ENCODE measurements at regions not wholly inside any gene's neighbourhood (a gene's known extent, or its start where the extent isn't known, plus 50 kb on each side); places are given as distances from the start of the nearest gene placed in this dataset.

DNA sequence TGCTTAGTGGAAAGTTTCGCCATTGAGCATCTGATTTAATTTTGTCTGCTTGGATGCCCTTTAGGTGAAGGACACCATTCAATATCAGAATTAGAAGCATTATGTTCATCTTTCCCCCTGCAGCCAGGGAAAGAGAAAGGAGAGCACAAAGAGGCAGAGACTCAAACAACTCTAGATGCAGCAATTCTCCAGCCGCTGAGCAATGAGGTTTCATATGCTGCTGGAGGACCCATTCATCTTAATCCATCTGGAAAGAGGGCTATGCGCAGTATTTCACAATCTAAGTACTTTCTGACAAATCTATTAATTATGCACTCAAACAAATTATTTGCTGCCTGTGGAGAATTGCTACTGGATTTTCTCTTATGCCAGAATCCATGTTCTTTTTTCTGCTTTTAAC is 527.0 kb upstream of the TUSC1 start:
- TF ChIP-seq, protein P1, sequence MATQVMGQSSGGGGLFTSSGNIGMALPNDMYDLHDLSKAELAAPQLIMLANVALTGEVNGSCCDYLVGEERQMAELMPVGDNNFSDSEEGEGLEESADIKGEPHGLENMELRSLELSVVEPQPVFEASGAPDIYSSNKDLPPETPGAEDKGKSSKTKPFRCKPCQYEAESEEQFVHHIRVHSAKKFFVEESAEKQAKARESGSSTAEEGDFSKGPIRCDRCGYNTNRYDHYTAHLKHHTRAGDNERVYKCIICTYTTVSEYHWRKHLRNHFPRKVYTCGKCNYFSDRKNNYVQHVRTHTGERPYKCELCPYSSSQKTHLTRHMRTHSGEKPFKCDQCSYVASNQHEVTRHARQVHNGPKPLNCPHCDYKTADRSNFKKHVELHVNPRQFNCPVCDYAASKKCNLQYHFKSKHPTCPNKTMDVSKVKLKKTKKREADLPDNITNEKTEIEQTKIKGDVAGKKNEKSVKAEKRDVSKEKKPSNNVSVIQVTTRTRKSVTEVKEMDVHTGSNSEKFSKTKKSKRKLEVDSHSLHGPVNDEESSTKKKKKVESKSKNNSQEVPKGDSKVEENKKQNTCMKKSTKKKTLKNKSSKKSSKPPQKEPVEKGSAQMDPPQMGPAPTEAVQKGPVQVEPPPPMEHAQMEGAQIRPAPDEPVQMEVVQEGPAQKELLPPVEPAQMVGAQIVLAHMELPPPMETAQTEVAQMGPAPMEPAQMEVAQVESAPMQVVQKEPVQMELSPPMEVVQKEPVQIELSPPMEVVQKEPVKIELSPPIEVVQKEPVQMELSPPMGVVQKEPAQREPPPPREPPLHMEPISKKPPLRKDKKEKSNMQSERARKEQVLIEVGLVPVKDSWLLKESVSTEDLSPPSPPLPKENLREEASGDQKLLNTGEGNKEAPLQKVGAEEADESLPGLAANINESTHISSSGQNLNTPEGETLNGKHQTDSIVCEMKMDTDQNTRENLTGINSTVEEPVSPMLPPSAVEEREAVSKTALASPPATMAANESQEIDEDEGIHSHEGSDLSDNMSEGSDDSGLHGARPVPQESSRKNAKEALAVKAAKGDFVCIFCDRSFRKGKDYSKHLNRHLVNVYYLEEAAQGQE (IDR thresholded peaks at IDR 0.05; ENCODE audit: insufficient read depth in 1 of 2, low read depth in 2 of 2, low read length in 1 of 2) = no peak
- TF ChIP-seq SIN3A (IDR thresholded peaks at IDR 0.05; ENCODE audit: borderline replicate concordance, insufficient read depth, low read depth, low read length) = no peak
- TF ChIP-seq, protein P2, sequence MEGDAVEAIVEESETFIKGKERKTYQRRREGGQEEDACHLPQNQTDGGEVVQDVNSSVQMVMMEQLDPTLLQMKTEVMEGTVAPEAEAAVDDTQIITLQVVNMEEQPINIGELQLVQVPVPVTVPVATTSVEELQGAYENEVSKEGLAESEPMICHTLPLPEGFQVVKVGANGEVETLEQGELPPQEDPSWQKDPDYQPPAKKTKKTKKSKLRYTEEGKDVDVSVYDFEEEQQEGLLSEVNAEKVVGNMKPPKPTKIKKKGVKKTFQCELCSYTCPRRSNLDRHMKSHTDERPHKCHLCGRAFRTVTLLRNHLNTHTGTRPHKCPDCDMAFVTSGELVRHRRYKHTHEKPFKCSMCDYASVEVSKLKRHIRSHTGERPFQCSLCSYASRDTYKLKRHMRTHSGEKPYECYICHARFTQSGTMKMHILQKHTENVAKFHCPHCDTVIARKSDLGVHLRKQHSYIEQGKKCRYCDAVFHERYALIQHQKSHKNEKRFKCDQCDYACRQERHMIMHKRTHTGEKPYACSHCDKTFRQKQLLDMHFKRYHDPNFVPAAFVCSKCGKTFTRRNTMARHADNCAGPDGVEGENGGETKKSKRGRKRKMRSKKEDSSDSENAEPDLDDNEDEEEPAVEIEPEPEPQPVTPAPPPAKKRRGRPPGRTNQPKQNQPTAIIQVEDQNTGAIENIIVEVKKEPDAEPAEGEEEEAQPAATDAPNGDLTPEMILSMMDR (IDR thresholded peaks at IDR 0.05) = no peak
- no peak for TF ChIP-seq TCF7L2 (IDR thresholded peaks at IDR 0.05; ENCODE audit: low read depth, low read length)
- no peak for TF ChIP-seq POLR2AphosphoS5 (IDR thresholded peaks at IDR 0.05; ENCODE audit: low read depth, low read length)
- no peaks in the 10 kb centered on the region for H3K27me3 ChIP-seq (ENCODE audit: control insufficient read depth, insufficient read depth, low read length)
- CTCF ChIA-PET = no interaction called here
- ATAC-seq (no peak), DNase-seq (ENCODE audit: low read depth, low spot score) (no peak)
- no TSS peak for BruUV-seq (replicated peaks)
- in situ Hi-C loops (cut with HindIII; ENCODE audit: low pct_unique_long_range_greater_than_20kb, low sequenced_read_pairs) = no loop called here
- H3K4me1 ChIP-seq (ENCODE audit: control insufficient read depth, insufficient read depth, low read length) = no peaks in the 10 kb centered on the region
- POLR2A ChIA-PET = no interaction called here
- no peak overlapping the region for H3K4me3 ChIP-seq (ENCODE audit: low read depth in 2 of 2, low read length in 2 of 2)
- intact Hi-C loops (cut with micrococcal nuclease; ENCODE audit: unreplicated experiment) = no loop called here
- H3K9me3 ChIP-seq (ENCODE audit: control insufficient read depth, insufficient read depth, low read depth, low read length) = no peaks in the 10 kb centered on the region
- no peaks in the 10 kb centered on the region for H3K36me3 ChIP-seq (ENCODE audit: control insufficient read depth, insufficient read depth, low read length)
- no peak overlapping the region for H3K27ac ChIP-seq (ENCODE audit: low read length)

DNA sequence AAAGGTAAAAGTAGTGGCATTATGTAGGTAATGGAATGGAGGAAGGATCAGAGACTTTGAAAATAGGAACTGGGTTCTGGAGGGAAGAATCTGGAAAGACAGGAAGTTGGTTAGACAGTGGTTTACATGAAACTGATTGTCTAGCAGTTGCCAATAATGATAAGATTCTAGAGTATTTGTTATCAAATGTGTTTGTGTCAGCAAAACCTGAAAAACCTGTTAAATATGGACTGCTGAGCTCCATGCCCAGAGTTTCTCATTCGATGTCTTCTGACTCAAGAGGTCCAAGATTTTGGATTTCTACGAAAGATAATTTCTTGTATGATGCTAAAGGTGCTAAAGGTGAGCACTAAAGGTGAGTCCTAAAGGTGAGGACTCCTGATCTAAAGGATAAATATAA is 515.0 kb upstream of the TUSC1 start:
- no peaks in the 10 kb centered on the region for H3K36me3 ChIP-seq (ENCODE audit: control insufficient read depth, insufficient read depth, low read length)
- TF ChIP-seq, protein P1 (IDR thresholded peaks at IDR 0.05; ENCODE audit: insufficient read depth in 1 of 2, low read depth in 2 of 2, low read length in 1 of 2) = no peak
- no peak for TF ChIP-seq SIN3A (IDR thresholded peaks at IDR 0.05; ENCODE audit: borderline replicate concordance, insufficient read depth, low read depth, low read length)
- TF ChIP-seq, protein P2 (IDR thresholded peaks at IDR 0.05) = no peak
- no peak for TF ChIP-seq TCF7L2 (IDR thresholded peaks at IDR 0.05; ENCODE audit: low read depth, low read length)
- no peak for TF ChIP-seq POLR2AphosphoS5 (IDR thresholded peaks at IDR 0.05; ENCODE audit: low read depth, low read length)
- no peak for DNase-seq (ENCODE audit: low read depth, low spot score)
- POLR2A ChIA-PET = no interaction called here
- intact Hi-C loops (cut with micrococcal nuclease; ENCODE audit: unreplicated experiment) (no loop called here), in situ Hi-C loops (cut with HindIII; ENCODE audit: low pct_unique_long_range_greater_than_20kb, low sequenced_read_pairs) (no loop called here)
- no peak overlapping the region for H3K4me3 ChIP-seq (ENCODE audit: low read depth in 2 of 2, low read length in 2 of 2)
- BruUV-seq (replicated peaks) = no TSS peak
- H3K27ac ChIP-seq (ENCODE audit: low read length) = no peak overlapping the region
- no peaks in the 10 kb centered on the region for H3K4me1 ChIP-seq (ENCODE audit: control insufficient read depth, insufficient read depth, low read length)
- CTCF ChIA-PET = no interaction called here
- H3K27me3 ChIP-seq (ENCODE audit: control insufficient read depth, insufficient read depth, low read length) = no peaks in the 10 kb centered on the region
- ATAC-seq = no peak
- no peaks in the 10 kb centered on the region for H3K9me3 ChIP-seq (ENCODE audit: control insufficient read depth, insufficient read depth, low read depth, low read length)
